Astrocyte (in vitro differentiated cells and primary cell): ENCODE measurements at regions not wholly inside any gene's neighbourhood (a gene's known extent, or its start where the extent isn't known, plus 50 kb on each side); places are given as distances from the start of the nearest gene placed in this dataset.
A peak's percentile ranks its signal among the peaks of the same experiment; 100 is the strongest.

Experiments used
- DNase-seq: peaks from one replicate; pipeline ENCODE4 v3.0.0-alpha.2; 2010; ENCODE audit warnings: low read depth
- FAIRE-seq: peaks from 2 replicates; lab custom pipeline; 2011; peaks lifted over from hg19 to GRCh38; lab: Jason Lieb, UNC
- H2AFZ ChIP-seq: 2 replicates; pipeline ENCODE4 v1.6.0; 2012; ENCODE audit warnings: low read depth, low read length, inconsistent platforms
- H3K27ac ChIP-seq: 2 replicates; pipeline ENCODE4 v1.5.1; 2011; ENCODE audit warnings: low read depth, low read length, inconsistent platforms
- H3K27me3 ChIP-seq: 2 replicates; pipeline ENCODE4 v1.6.0; 2011; ENCODE audit warnings: low read length, inconsistent platforms; ENCODE audit not compliant: insufficient read depth
- H3K36me3 ChIP-seq: 2 replicates; pipeline ENCODE4 v1.5.1; 2011; ENCODE audit warnings: low read length, inconsistent platforms; ENCODE audit not compliant: insufficient read depth
- H3K4me1 ChIP-seq: 2 replicates; pipeline ENCODE4 v1.5.1; 2011; ENCODE audit warnings: low read length, inconsistent platforms; ENCODE audit not compliant: insufficient read depth
- H3K4me2 ChIP-seq: 2 replicates; pipeline ENCODE4 v1.6.0; 2012; ENCODE audit warnings: low read length, inconsistent platforms
- H3K4me3 ChIP-seq: 2 replicates; pipeline ENCODE4 v1.5.1; 2011; ENCODE audit warnings: low read depth, mild to moderate bottlenecking, low read length, inconsistent platforms; ENCODE audit not compliant: insufficient read depth
- H3K79me2 ChIP-seq: 2 replicates; pipeline ENCODE4 v1.6.0; 2012; ENCODE audit warnings: mild to moderate bottlenecking, low read length, inconsistent platforms; ENCODE audit not compliant: insufficient read depth
- H3K9ac ChIP-seq: 2 replicates; pipeline ENCODE4 v1.6.0; 2012; ENCODE audit warnings: mild to moderate bottlenecking, low read length, inconsistent platforms
- H3K9me3 ChIP-seq: 2 replicates; pipeline ENCODE4 v1.5.1; 2012; ENCODE audit warnings: low read depth, mild to moderate bottlenecking, low read length, inconsistent platforms; ENCODE audit not compliant: insufficient read depth
- H4K20me1 ChIP-seq: 2 replicates; pipeline ENCODE4 v1.6.0; 2012; ENCODE audit warnings: low read length, inconsistent platforms; ENCODE audit not compliant: insufficient read depth
- H3K27ac Mint-ChIP-seq: one replicate; pipeline ENCODE4 v1.8.0; 2021; ENCODE audit warnings: mild to moderate bottlenecking, mixed read lengths; ENCODE audit not compliant: unreplicated experiment
- H3K27me3 Mint-ChIP-seq: one replicate; pipeline ENCODE4 v1.8.0; 2021; ENCODE audit warnings: low read depth, mixed read lengths; ENCODE audit not compliant: unreplicated experiment
- H3K36me3 Mint-ChIP-seq: one replicate; pipeline ENCODE4 v1.8.0; 2021; ENCODE audit warnings: low read depth, mixed read lengths; ENCODE audit not compliant: unreplicated experiment
- H3K4me1 Mint-ChIP-seq: one replicate; pipeline ENCODE4 v1.8.0; 2021; ENCODE audit warnings: low read depth, mixed read lengths; ENCODE audit not compliant: unreplicated experiment
- H3K4me3 Mint-ChIP-seq: one replicate; pipeline ENCODE4 v1.8.0; 2021; ENCODE audit warnings: mild to moderate bottlenecking, moderate library complexity, mixed read lengths; ENCODE audit not compliant: unreplicated experiment
- H3K9me3 Mint-ChIP-seq: one replicate; pipeline ENCODE4 v1.8.0; 2021; ENCODE audit warnings: mild to moderate bottlenecking, mixed read lengths; ENCODE audit not compliant: unreplicated experiment
- EZH2 ChIP-seq: IDR thresholded peaks from 2 replicates; pipeline ENCODE4 v1.6.1; 2012; ENCODE audit warnings: mild to moderate bottlenecking, low read length, inconsistent platforms; ENCODE audit not compliant: insufficient read depth
- TF ChIP-seq, protein P1 (sequence below): IDR thresholded peaks from 2 replicates; pipeline ENCODE4 v1.5.1; 2011; ENCODE audit warnings: low read depth, mild to moderate bottlenecking, inconsistent platforms, low read length, moderate library complexity; ENCODE audit not compliant: insufficient read depth

DNA sequence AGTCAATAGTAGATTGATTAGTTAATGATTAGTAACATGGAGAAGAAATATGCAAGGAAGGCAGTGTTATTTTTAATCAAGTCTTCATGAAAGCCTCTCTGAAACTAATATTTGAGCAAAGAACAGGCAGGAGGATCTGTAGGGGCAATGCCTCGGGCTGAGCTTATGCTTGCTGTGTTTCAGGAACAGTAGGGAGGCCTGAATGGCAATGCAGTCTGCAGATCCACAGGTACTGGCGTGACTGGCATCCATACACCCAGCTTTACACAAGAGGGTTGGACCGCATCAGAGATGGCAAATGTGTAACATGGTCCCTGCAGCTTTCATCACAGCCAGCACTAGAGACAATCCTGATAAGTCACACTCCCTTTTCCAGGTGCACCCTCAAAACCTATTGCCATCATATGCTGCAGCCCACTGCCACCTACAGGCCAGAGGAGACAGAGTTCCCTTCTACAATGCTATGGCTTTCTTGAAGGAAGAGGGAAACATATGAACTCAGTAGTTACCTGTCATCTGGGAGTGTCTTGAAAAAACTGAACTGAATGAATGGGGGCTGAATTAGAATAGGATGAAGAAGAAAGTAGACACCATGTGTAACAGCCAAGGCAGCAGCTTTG lies 582.4 kb upstream of the RAB6C start:
- no peak for DNase-seq
- Mint-ChIP-seq H3K27me3 (peaks cover 10% of the 10 kb centered on the region), H3K4me3 (no peak overlapping the region), H3K27ac (no peak overlapping the region), H3K4me1 (no peaks in the 10 kb centered on the region), H3K9me3 (peaks cover 3% of the 10 kb centered on the region), H3K36me3 (no peaks in the 10 kb centered on the region)
- Histone ChIP-seq H3K36me3 (no peaks in the 10 kb centered on the region), H4K20me1 (no peaks in the 10 kb centered on the region), H3K27ac (no peak overlapping the region), H3K27me3 (no peaks in the 10 kb centered on the region), H3K79me2 (no peaks in the 10 kb centered on the region), H2AFZ (no peak overlapping the region), H3K9me3 (no peaks in the 10 kb centered on the region), H3K4me1 (no peaks in the 10 kb centered on the region), H3K4me3 (no peak overlapping the region), H3K9ac (no peak overlapping the region), H3K4me2 (no peak overlapping the region)
- no peak for FAIRE-seq
- TF ChIP-seq EZH2: no peak
- TF ChIP-seq, protein P1, sequence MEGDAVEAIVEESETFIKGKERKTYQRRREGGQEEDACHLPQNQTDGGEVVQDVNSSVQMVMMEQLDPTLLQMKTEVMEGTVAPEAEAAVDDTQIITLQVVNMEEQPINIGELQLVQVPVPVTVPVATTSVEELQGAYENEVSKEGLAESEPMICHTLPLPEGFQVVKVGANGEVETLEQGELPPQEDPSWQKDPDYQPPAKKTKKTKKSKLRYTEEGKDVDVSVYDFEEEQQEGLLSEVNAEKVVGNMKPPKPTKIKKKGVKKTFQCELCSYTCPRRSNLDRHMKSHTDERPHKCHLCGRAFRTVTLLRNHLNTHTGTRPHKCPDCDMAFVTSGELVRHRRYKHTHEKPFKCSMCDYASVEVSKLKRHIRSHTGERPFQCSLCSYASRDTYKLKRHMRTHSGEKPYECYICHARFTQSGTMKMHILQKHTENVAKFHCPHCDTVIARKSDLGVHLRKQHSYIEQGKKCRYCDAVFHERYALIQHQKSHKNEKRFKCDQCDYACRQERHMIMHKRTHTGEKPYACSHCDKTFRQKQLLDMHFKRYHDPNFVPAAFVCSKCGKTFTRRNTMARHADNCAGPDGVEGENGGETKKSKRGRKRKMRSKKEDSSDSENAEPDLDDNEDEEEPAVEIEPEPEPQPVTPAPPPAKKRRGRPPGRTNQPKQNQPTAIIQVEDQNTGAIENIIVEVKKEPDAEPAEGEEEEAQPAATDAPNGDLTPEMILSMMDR: peak; percentile 51

DNA sequence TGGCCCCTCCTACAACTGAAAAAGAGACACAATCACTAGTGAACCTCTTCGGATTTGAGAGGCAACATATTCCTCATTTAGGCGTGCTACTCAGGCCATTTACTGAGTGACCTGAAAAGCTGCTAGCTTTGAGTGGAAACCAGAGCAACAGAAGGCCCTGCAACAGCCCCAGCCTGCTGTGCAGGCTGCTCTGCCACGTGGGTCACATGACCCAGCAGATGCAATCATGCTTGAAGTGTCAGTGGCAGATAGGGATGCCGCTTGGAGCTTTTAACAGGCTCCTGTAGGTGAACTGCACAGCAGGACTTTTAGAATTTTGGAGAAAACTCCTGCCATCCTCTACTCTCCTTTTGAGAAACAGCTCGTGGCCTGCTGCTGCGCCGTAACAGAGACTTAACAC lies 578.6 kb upstream of the RAB6C start:
- H4K20me1 ChIP-seq: no peaks in the 10 kb centered on the region
- Mint-ChIP-seq H3K9me3 (no peaks in the 10 kb centered on the region), H3K36me3 (no peaks in the 10 kb centered on the region), H3K4me1 (no peaks in the 10 kb centered on the region), H3K4me3 (no peak overlapping the region), H3K27ac (no peak overlapping the region), H3K27me3 (peaks cover 10% of the 10 kb centered on the region)
- H2AFZ ChIP-seq: no peak overlapping the region
- H3K4me2 ChIP-seq: no peak overlapping the region
- H3K27me3 ChIP-seq: no peaks in the 10 kb centered on the region
- H3K79me2 ChIP-seq: no peaks in the 10 kb centered on the region
- H3K36me3 ChIP-seq: no peaks in the 10 kb centered on the region
- FAIRE-seq (no peak), DNase-seq (no peak)
- no peak for TF ChIP-seq EZH2
- TF ChIP-seq, protein P1: no peak
- H3K27ac ChIP-seq: no peak overlapping the region
- no peak overlapping the region for H3K4me3 ChIP-seq
- H3K9me3 ChIP-seq: no peaks in the 10 kb centered on the region
- no peak overlapping the region for H3K9ac ChIP-seq
- no peaks in the 10 kb centered on the region for H3K4me1 ChIP-seq

DNA sequence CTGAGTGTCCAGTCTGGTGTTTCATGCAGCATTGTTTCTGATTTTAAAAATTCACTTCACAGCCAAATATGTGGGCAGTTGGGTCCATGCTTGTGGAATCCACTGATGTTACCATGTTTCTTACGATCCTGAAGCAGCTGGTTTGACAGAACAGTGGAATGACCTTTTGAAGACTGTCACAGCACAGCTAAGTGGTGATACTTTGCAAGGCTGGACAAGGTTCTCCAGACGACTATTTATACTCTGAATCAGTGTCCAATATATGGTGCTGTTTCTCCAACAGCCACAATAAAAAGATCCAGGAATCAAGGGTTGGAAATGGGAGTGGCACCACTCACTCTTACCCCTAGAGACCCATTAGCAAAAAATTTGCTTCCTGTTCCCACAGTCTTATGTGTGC lies 577.4 kb upstream of the RAB6C start:
- H4K20me1 ChIP-seq: no peaks in the 10 kb centered on the region
- peaks cover 10% of the 10 kb centered on the region for H3K27me3 Mint-ChIP-seq
- no peaks in the 10 kb centered on the region for H3K9me3 Mint-ChIP-seq
- TF ChIP-seq EZH2: no peak
- TF ChIP-seq, protein P1: no peak
- no peaks in the 10 kb centered on the region for H3K36me3 ChIP-seq
- H3K9ac ChIP-seq: no peak overlapping the region
- DNase-seq (no peak), FAIRE-seq (no peak)
- no peak overlapping the region for H3K27ac ChIP-seq
- H3K4me2 ChIP-seq: no peak overlapping the region
- no peaks in the 10 kb centered on the region for H3K9me3 ChIP-seq
- H3K27ac Mint-ChIP-seq: no peak overlapping the region
- no peak overlapping the region for H3K4me3 Mint-ChIP-seq
- no peaks in the 10 kb centered on the region for H3K79me2 ChIP-seq
- no peaks in the 10 kb centered on the region for H3K36me3 Mint-ChIP-seq
- H3K4me1 Mint-ChIP-seq: no peaks in the 10 kb centered on the region
- H3K4me1 ChIP-seq: no peaks in the 10 kb centered on the region
- no peaks in the 10 kb centered on the region for H3K27me3 ChIP-seq
- no peak overlapping the region for H2AFZ ChIP-seq
- H3K4me3 ChIP-seq: no peak overlapping the region
